GM23338 (cell line): ENCODE measurements at regions not wholly inside any gene's neighbourhood (a gene's known extent, or its start where the extent isn't known, plus 50 kb on each side); places are given as distances from the start of the nearest gene placed in this dataset.

Experiments used
- ATAC-seq: fragments of 200-7000 bp; cut with Tn5 transposase; 3 replicates; pipeline ENCODE4 v1.9.1; 2020
- DNase-seq: peaks from one replicate; pipeline ENCODE4 v3.0.0-alpha.2; 2015; ENCODE audit warnings: low spot score
- H2AFZ ChIP-seq: fragments of 200-600 bp; sonication (generic); 2 replicates; pipeline ENCODE4 v1.8.0; 2016; ENCODE audit warnings: antibody characterized with exemption, mild to moderate bottlenecking, moderate library complexity
- H3F3A ChIP-seq: fragments of 200-600 bp; sonication (generic); replicated peaks from 2 replicates; pipeline ENCODE4 v1.8.0; 2017; ENCODE audit warnings: antibody characterized with exemption, mixed run types, low read depth
- H3K27ac ChIP-seq: fragments of 200-600 bp; sonication (generic); 2 replicates; pipeline ENCODE4 v1.6.1; 2016; ENCODE audit warnings: low read depth
- H3K27me3 ChIP-seq: fragments of 200-600 bp; sonication (generic); 2 replicates; pipeline ENCODE4 v1.8.0; 2016; ENCODE audit warnings: mild to moderate bottlenecking, mixed run types, moderate library complexity; ENCODE audit not compliant: insufficient read depth
- H3K36me3 ChIP-seq: fragments of 200-600 bp; sonication (generic); 2 replicates; pipeline ENCODE4 v1.8.0; 2016; ENCODE audit warnings: mild to moderate bottlenecking; ENCODE audit not compliant: insufficient read depth
- H3K4me1 ChIP-seq: fragments of 200-600 bp; sonication (generic); 2 replicates; pipeline ENCODE4 v1.8.0; 2016; ENCODE audit warnings: mild to moderate bottlenecking, moderate library complexity; ENCODE audit not compliant: insufficient read depth
- H3K4me2 ChIP-seq: fragments of 200-600 bp; sonication (generic); 2 replicates; pipeline ENCODE4 v1.7.1; 2017; ENCODE audit warnings: mixed run types
- H3K4me3 ChIP-seq: fragments of 200-600 bp; sonication (generic); 2 replicates; pipeline ENCODE4 v1.6.1; 2016; ENCODE audit warnings: mixed run types
- H3K79me2 ChIP-seq: fragments of 200-600 bp; sonication (generic); replicated peaks from 2 replicates; pipeline ENCODE4 v1.8.0; 2017; ENCODE audit warnings: mild to moderate bottlenecking; ENCODE audit not compliant: insufficient read depth
- H3K9me2 ChIP-seq: fragments of 200-600 bp; sonication (generic); 2 replicates; pipeline ENCODE4 v1.8.0; 2017; ENCODE audit not compliant: insufficient read depth
- H4K20me1 ChIP-seq: fragments of 200-600 bp; sonication (generic); replicated peaks from 2 replicates; pipeline ENCODE4 v1.8.0; 2017; ENCODE audit warnings: mild to moderate bottlenecking; ENCODE audit not compliant: insufficient read depth
- H3K27ac Mint-ChIP-seq: 2 replicates; pipeline ENCODE4 v1.8.0; 2020; ENCODE audit warnings: inconsistent platforms, mild to moderate bottlenecking, moderate library complexity, mixed read lengths
- H3K27me3 Mint-ChIP-seq: 3 replicates; pipeline ENCODE4 v1.8.0; 2022; ENCODE audit warnings: low read depth, mild to moderate bottlenecking, moderate library complexity, mixed read lengths, inconsistent platforms; ENCODE audit not compliant: insufficient read depth, poor library complexity
- H3K36me3 Mint-ChIP-seq: 3 replicates; pipeline ENCODE4 v1.8.0; 2021; ENCODE audit warnings: low read depth, mild to moderate bottlenecking, inconsistent platforms, moderate library complexity, mixed read lengths
- H3K4me1 Mint-ChIP-seq: 3 replicates; pipeline ENCODE4 v1.8.0; 2020; ENCODE audit warnings: mild to moderate bottlenecking, inconsistent platforms, mixed read lengths
- H3K4me3 Mint-ChIP-seq: 3 replicates; pipeline ENCODE4 v1.8.0; 2021; ENCODE audit warnings: moderate library complexity, mild to moderate bottlenecking, inconsistent platforms, mixed read lengths
- H3K9me3 Mint-ChIP-seq: 3 replicates; pipeline ENCODE4 v1.8.0; 2020; ENCODE audit warnings: moderate library complexity, mild to moderate bottlenecking, inconsistent platforms, mixed read lengths
- CREB1 ChIP-seq: fragments of 250-450 bp; sonication (Bioruptor Pico); IDR thresholded peaks from 2 replicates; pipeline ENCODE4 v1.5.0; 2020; ENCODE audit warnings: low read depth, mild to moderate bottlenecking, moderate library complexity
- CTCF ChIP-seq, 2 experiments: fragments of 200-600 bp in 1 of 2; sonication (generic) in 1 of 2; conservative IDR thresholded peaks; 2 replicates each; pipeline versions ENCODE4 v1.5.1 to v1.6.1; 2016 to 2017; ENCODE audit warnings: antibody characterized with exemption in 2 of 2, low read depth in 2 of 2, mild to moderate bottlenecking in 2 of 2, moderate library complexity in 1 of 2
- ETS1 ChIP-seq: IDR thresholded peaks from 2 replicates; pipeline ENCODE4 v1.6.1; 2016; ENCODE audit warnings: antibody characterized with exemption
- EZH2 ChIP-seq: fragments of 200-600 bp; sonication (generic); IDR thresholded peaks from one replicate; pipeline ENCODE4 v1.8.0; 2017; ENCODE audit warnings: antibody characterized with exemption, mild to moderate bottlenecking, low read depth; ENCODE audit not compliant: unreplicated experiment
- JUNB ChIP-seq: IDR thresholded peaks from one replicate; pipeline ENCODE4 v1.6.1; 2016; ENCODE audit warnings: antibody characterized with exemption; ENCODE audit not compliant: unreplicated experiment
- NANOG ChIP-seq: IDR thresholded peaks from 2 replicates; pipeline ENCODE4 v1.6.1; 2016; ENCODE audit warnings: antibody characterized with exemption, borderline replicate concordance
- POLR2AphosphoS5 ChIP-seq: IDR thresholded peaks from 2 replicates; pipeline ENCODE4 v1.6.1; 2016; ENCODE audit warnings: antibody characterized with exemption, low read depth
- REST ChIP-seq: IDR thresholded peaks from one replicate; pipeline ENCODE4 v1.6.1; 2018; ENCODE audit warnings: antibody characterized with exemption; ENCODE audit not compliant: unreplicated experiment
- STAT1 ChIP-seq: IDR thresholded peaks from one replicate; pipeline ENCODE4 v1.6.1; 2016; ENCODE audit warnings: antibody characterized with exemption; ENCODE audit not compliant: unreplicated experiment
- ZNF331 ChIP-seq: fragments of 250-450 bp; sonication (Bioruptor Pico); IDR thresholded peaks from 2 replicates; pipeline ENCODE4 v1.5.0; 2020; ENCODE audit warnings: low read depth, mild to moderate bottlenecking, moderate library complexity

- no peak for TF ChIP-seq REST
These were observed 1206.6 kb upstream of the EYS start (continued) for GRCh38 chr6:66913657-66914056.

- H3K27me3 Mint-ChIP-seq = no peaks in the 10 kb centered on the region
- no peak for DNase-seq
- Histone ChIP-seq H3K9me2 (no peaks in the 10 kb centered on the region), H3K36me3 (no peaks in the 10 kb centered on the region), H2AFZ (no peak overlapping the region), H4K20me1 (no peaks in the 10 kb centered on the region), H3K27me3 (no peaks in the 10 kb centered on the region), H3K4me2 (no peak overlapping the region), H3K4me3 (no peak overlapping the region), H3K4me1 (no peaks in the 10 kb centered on the region), H3K27ac (no peak overlapping the region), H3F3A (no peaks in the 10 kb centered on the region), H3K79me2 (no peaks in the 10 kb centered on the region)
- no peaks in the 10 kb centered on the region; the same call in 2 of the 3 replicates for H3K4me1 Mint-ChIP-seq
- peaks cover 15% of the 10 kb centered on the region; the same call in 2 of the 3 replicates for H3K36me3 Mint-ChIP-seq
- ATAC-seq = no peak
- no peak overlapping the region for H3K4me3 Mint-ChIP-seq
- H3K9me3 Mint-ChIP-seq = peaks cover 16% of the 10 kb centered on the region
- H3K27ac Mint-ChIP-seq = no peak overlapping the region
- TF ChIP-seq POLR2AphosphoS5 (no peak), REST (no peak), JUNB (no peak), NANOG (no peak), CTCF (conservative IDR thresholded peaks at IDR 0.05; ENCODE audit: low read depth in 2 of 2) (no peak), CREB1 (CRISPR knock-in tag) (no peak), ZNF331 (no peak), STAT1 (no peak), ETS1 (no peak), EZH2 (no peak)
These were observed 1195.4 kb upstream of the EYS start for GRCh38 chr6:66902457-66902856.
